ENCODE measurements at regions not wholly inside any gene's neighbourhood (a gene's known extent, or its start where the extent isn't known, plus 50 kb on each side); places are given as distances from the start of the nearest gene placed in this dataset.
"Not testable (repeated sequence)": the region's sequence is repeated elsewhere in the genome, so short reads cannot be mapped to it uniquely, and the experiment has no call there.

GRCh38 chr1:99546432-99547416, 99.2 kb upstream of the PALMD start:
- no peaks in the 10 kb centered on the region for H3K27me3 ChIP-seq
- no peak overlapping the region for H3K27ac ChIP-seq
- no peak for DNase-seq
- H3K36me3 ChIP-seq: no peaks in the 10 kb centered on the region
- H3K4me1 ChIP-seq: no peaks in the 10 kb centered on the region
- no peak for TF ChIP-seq CTCF (IDR thresholded peaks at IDR 0.05)
- H3K9me3 ChIP-seq: no peaks in the 10 kb centered on the region
- intact Hi-C loops (cut with DNase I; ENCODE audit: low total_unique reads): no loop called here
- H3K4me3 ChIP-seq: no peak overlapping the region

- no peak for DNase-seq
- Histone ChIP-seq H3K36me3 (no peaks in the 10 kb centered on the region), H3K27me3 (no peaks in the 10 kb centered on the region), H3K9me3 (no peaks in the 10 kb centered on the region), H3K4me1 (no peaks in the 10 kb centered on the region), H3K4me3 (no peak overlapping the region), H3K27ac (no peak overlapping the region)
- intact Hi-C loops (cut with DNase I; ENCODE audit: low total_unique reads): no loop called here
- no peak for TF ChIP-seq CTCF (IDR thresholded peaks at IDR 0.05)
Measured at GRCh38 chr1:99548943-99549605, 96.8 kb upstream of the PALMD start.

- intact Hi-C loops (cut with DNase I; ENCODE audit: low total_unique reads): no loop called here
- Histone ChIP-seq H3K9me3 (no peaks in the 10 kb centered on the region), H3K4me1 (no peaks in the 10 kb centered on the region), H3K27ac (no peak overlapping the region), H3K36me3 (no peaks in the 10 kb centered on the region), H3K27me3 (no peaks in the 10 kb centered on the region), H3K4me3 (no peak overlapping the region)
- TF ChIP-seq CTCF (IDR thresholded peaks at IDR 0.05): no peak
- DNase-seq: no peak
Measured at GRCh38 chr1:99550198-99550597, 95.7 kb upstream of the PALMD start.

- DNase-seq: no peak
- Histone ChIP-seq H3K27me3 (no peaks in the 10 kb centered on the region), H3K4me3 (no peak overlapping the region), H3K4me1 (no peaks in the 10 kb centered on the region), H3K36me3 (no peaks in the 10 kb centered on the region), H3K27ac (no peak overlapping the region), H3K9me3 (no peaks in the 10 kb centered on the region)
- TF ChIP-seq CTCF (IDR thresholded peaks at IDR 0.05): no peak
- intact Hi-C loops (cut with DNase I; ENCODE audit: low total_unique reads): no loop called here
Measured at GRCh38 chr1:99551812-99552614, 93.9 kb upstream of the PALMD start.

GRCh38 chr1:99553301-99553700, 92.6 kb upstream of the PALMD start:
- intact Hi-C loops (cut with DNase I; ENCODE audit: low total_unique reads): no loop called here
- no peaks in the 10 kb centered on the region for H3K4me1 ChIP-seq
- H3K27me3 ChIP-seq: no peaks in the 10 kb centered on the region
- no peak overlapping the region for H3K4me3 ChIP-seq
- no peak overlapping the region for H3K27ac ChIP-seq
- no peak for DNase-seq
- H3K9me3 ChIP-seq: no peaks in the 10 kb centered on the region
- H3K36me3 ChIP-seq: no peaks in the 10 kb centered on the region
- no peak for TF ChIP-seq CTCF (IDR thresholded peaks at IDR 0.05)

GRCh38 chr1:99553819-99554218, 92.1 kb upstream of the PALMD start:
- H3K4me1 ChIP-seq; H3K9me3 ChIP-seq; H3K4me3 ChIP-seq; H3K36me3 ChIP-seq; H3K27me3 ChIP-seq; DNase-seq; intact Hi-C loops (cut with DNase I; ENCODE audit: low total_unique reads); H3K27ac ChIP-seq: not testable (repeated sequence)

All from tibial artery (tissue), 4 donors.